ENCODE measurements at regions not wholly inside any gene's neighbourhood (a gene's known extent, or its start where the extent isn't known, plus 50 kb on each side); places are given as distances from the start of the nearest gene placed in this dataset.

GRCh38 chr15:70491201-70491621 lies 272.1 kb downstream of the UACA start:
- no peak overlapping the region for H3K4me2 ChIP-seq (ENCODE audit: insufficient read depth in 1 of 2, low read depth in 2 of 2, low read length in 2 of 2)
- no peak overlapping the region for H2BK15ac ChIP-seq (ENCODE audit: low read length)
- no peak overlapping the region for H2AK5ac ChIP-seq (ENCODE audit: low read depth, low read length)
- no peak overlapping the region for H3K18ac ChIP-seq (ENCODE audit: extremely low read depth, low read length)
- no peak overlapping the region for H3K56ac ChIP-seq (replicated peaks; ENCODE audit: insufficient read length, low read depth, low read length)
- no peak overlapping the region for H2BK5ac ChIP-seq (ENCODE audit: low read depth, low read length)
- no peak for FAIRE-seq
- no peaks in the 10 kb centered on the region for H3K9me3 ChIP-seq (ENCODE audit: insufficient read depth in 2 of 2, low read depth in 1 of 2, low read length in 1 of 2)
- H3K14ac ChIP-seq (ENCODE audit: insufficient read length), result no peak overlapping the region
- H2BK12ac ChIP-seq (ENCODE audit: low read depth, low read length), result no peak overlapping the region
- CTCF ChIA-PET (ENCODE audit: partially characterized antibody), result interaction anchor here (1.5 to 5.1 kb wide), 2 partner anchors 24 to 1015 kb away, joined by 3 to 65 read pairs; no protein-coding TSS in a partner anchor
- WGBS, 2 experiments (ENCODE audit: extremely low coverage in 1 of 2, insufficient coverage in 1 of 2, insufficient read length in 1 of 2, insufficient replicate concordance in 2 of 2, low coverage in 1 of 2, low lambda C conversion rate in 2 of 2, missing lambda C conversion rate in 1 of 2), result 89% methylated on average over 6 of the region's 6 CpGs; no CpG with 5 or more reads in 1 of the 2 experiments
- peak overlapping the region; percentile 57 for H4K91ac ChIP-seq (replicated peaks; ENCODE audit: insufficient read length, low read length)
- no peak overlapping the region for H3K27ac ChIP-seq (ENCODE audit: low read depth, low read length)
- no peaks in the 10 kb centered on the region; a peak in 2 of 7 replicates for H3K4me1 ChIP-seq (replicated peaks in 1 of 4; ENCODE audit: control insufficient read depth in 3 of 4, insufficient read depth in 4 of 4, low read length in 3 of 4)
- H3K36me3 ChIP-seq (ENCODE audit: control insufficient read depth in 2 of 4, insufficient read depth in 4 of 4, low read length in 3 of 4), result no peaks in the 10 kb centered on the region
- no peak overlapping the region for H2BK20ac ChIP-seq (ENCODE audit: low read length)
- H4K8ac ChIP-seq (ENCODE audit: extremely low read depth, insufficient read depth, low read length), result no peak overlapping the region
- no peaks in the 10 kb centered on the region for H3K23me2 ChIP-seq (ENCODE audit: low read depth, low read length)
- no peaks in the 10 kb centered on the region for H3K79me2 ChIP-seq (ENCODE audit: control insufficient read depth in 1 of 2, insufficient read depth in 2 of 2, low read length in 2 of 2)
- no peak overlapping the region for H3K4me3 ChIP-seq (ENCODE audit: extremely low read depth in 1 of 4, insufficient read depth in 2 of 4, low read depth in 3 of 4, low read length in 4 of 4)
- H4K5ac ChIP-seq (ENCODE audit: insufficient read length, low read depth, low read length), result no peak overlapping the region
- POLR2A ChIA-PET (ENCODE audit: partially characterized antibody), result no interaction called here
- TF ChIP-seq ATF2 (IDR thresholded peaks at IDR 0.05; ENCODE audit: low read length) (no peak), KDM4A (IDR thresholded peaks at IDR 0.05; ENCODE audit: low read depth, low read length, severe bottlenecking) (no peak), TBP (IDR thresholded peaks at IDR 0.05; ENCODE audit: low read depth, low read length) (no peak), FOSL1 (IDR thresholded peaks at IDR 0.05; ENCODE audit: insufficient read depth, low read depth, low read length) (no peak), CTBP2 (IDR thresholded peaks at IDR 0.05; ENCODE audit: borderline replicate concordance, insufficient read depth, insufficient read length, low read length) (no peak), CTCF (IDR thresholded peaks at IDR 0.05; ENCODE audit: control extremely low read depth in 1 of 3, insufficient read depth in 1 of 3, low read depth in 1 of 3, low read length in 3 of 3) (no peak), POLR2AphosphoS5 (IDR thresholded peaks at IDR 0.05; ENCODE audit: low read depth, low read length) (no peak)
- no peak overlapping the region for H3K4ac ChIP-seq (replicated peaks; ENCODE audit: insufficient read length, low read depth, low read length)
- no peaks in the 10 kb centered on the region for H4K20me1 ChIP-seq (replicated peaks in 1 of 2; ENCODE audit: control insufficient read depth in 1 of 2, insufficient read depth in 2 of 2, low read length in 2 of 2)
- no peak overlapping the region for H2BK120ac ChIP-seq (replicated peaks; ENCODE audit: low read depth, low read length)
- DNase-seq (ENCODE audit: low read depth in 1 of 2, low spot score in 2 of 2), result no peak
- H3K9ac ChIP-seq (replicated peaks in 1 of 4; ENCODE audit: extremely low read depth in 1 of 4, low read depth in 3 of 4, low read length in 3 of 4), result no peak overlapping the region
- H3K79me1 ChIP-seq (ENCODE audit: low read depth, low read length), result no peaks in the 10 kb centered on the region
- no peaks in the 10 kb centered on the region for H3K27me3 ChIP-seq (replicated peaks in 1 of 4; ENCODE audit: control insufficient read depth in 3 of 4, extremely low read depth in 1 of 4, insufficient read depth in 3 of 4, low read length in 3 of 4)
- no peak overlapping the region for H3K23ac ChIP-seq (ENCODE audit: insufficient read length)
- no peak overlapping the region for H2AFZ ChIP-seq (ENCODE audit: low read length)

Data from H1 (cell line).